Endothelial cell of umbilical vein (primary cell): ENCODE measurements at regions not wholly inside any gene's neighbourhood (a gene's known extent, or its start where the extent isn't known, plus 50 kb on each side); places are given as distances from the start of the nearest gene placed in this dataset.
A peak's percentile ranks its signal among the peaks of the same experiment; 100 is the strongest.

Source experiments
- BruUV-seq: library from RNA; stranded (reverse); fragments of 400-500 nt; replicated peaks from 2 replicates; lab custom pipeline; 2021; lab: Mats Ljungman, UMichigan
- CTCF ChIA-PET: fragments of 300-600, 350-600 bp; sonication (Branson Sonifier 250); formaldehyde crosslinking; loops from one replicate; lab custom pipeline; 2021; ENCODE audit warnings: antibody characterized with exemption, inconsistent platforms; lab: Charles Lee
- POLR2A ChIA-PET: fragments of 300-600, 350-600 bp; sonication (Branson Sonifier 250); formaldehyde crosslinking; loops from one replicate; lab custom pipeline; 2021; ENCODE audit warnings: antibody characterized with exemption, inconsistent platforms; lab: Charles Lee
- DNase-seq: peaks from one replicate; pipeline ENCODE4 v3.0.0-alpha.2; 2011; ENCODE audit warnings: low read depth, low spot score
- FAIRE-seq: peaks from 2 replicates; lab custom pipeline; 2011; peaks lifted over from hg19 to GRCh38; lab: Jason Lieb, UNC
- H2AFZ ChIP-seq: 2 replicates; pipeline ENCODE4 v1.6.0; 2012; ENCODE audit warnings: low read depth, low read length, control low read depth, inconsistent platforms
- H3K27ac ChIP-seq: 2 replicates; pipeline ENCODE4 v1.5.1; 2011; ENCODE audit warnings: low read depth, mild to moderate bottlenecking, control low read depth, low read length, moderate library complexity; ENCODE audit not compliant: insufficient read depth
- H3K27me3 ChIP-seq, 2 experiments: 2 replicates each; pipeline versions ENCODE4 v1.6.0 to v1.6.1; 2011; ENCODE audit warnings: low read length in 2 of 2, mixed read lengths in 1 of 2; ENCODE audit not compliant: control insufficient read depth in 2 of 2, insufficient read depth in 2 of 2
- H3K36me3 ChIP-seq, 2 experiments: 2 replicates in 1 of 2; 3 replicates in 1 of 2; pipeline ENCODE4 v1.5.1; 2011; ENCODE audit warnings: low read length in 2 of 2, mild to moderate bottlenecking in 1 of 2, moderate library complexity in 1 of 2; ENCODE audit not compliant: control insufficient read depth in 2 of 2, insufficient read depth in 2 of 2; ENCODE audit errors: extremely low read depth in 1 of 2
- H3K4me1 ChIP-seq: 3 replicates; pipeline ENCODE4 v1.5.1; 2011; ENCODE audit warnings: mild to moderate bottlenecking, low read length; ENCODE audit not compliant: control insufficient read depth, insufficient read depth; ENCODE audit errors: extremely low read depth
- H3K4me2 ChIP-seq: 2 replicates; pipeline ENCODE4 v1.6.1; 2011; ENCODE audit warnings: low read length, control low read depth, mixed read lengths; ENCODE audit not compliant: insufficient read depth
- H3K4me3 ChIP-seq, 3 experiments: fragments of 200-600 bp in 1 of 3; sonication (generic), shearing (Covaris generic) in 1 of 3; replicated peaks in 1 of 3; 2 replicates each; pipeline ENCODE4 v1.5.1; 2011 to 2016; ENCODE audit warnings: control low read depth in 3 of 3, low read length in 3 of 3, mild to moderate bottlenecking in 2 of 3, inconsistent platforms in 1 of 3, low read depth in 1 of 3, moderate library complexity in 1 of 3; ENCODE audit not compliant: insufficient read depth in 1 of 3
- H3K79me2 ChIP-seq: 2 replicates; pipeline ENCODE4 v1.6.0; 2012; ENCODE audit warnings: low read length, inconsistent platforms; ENCODE audit not compliant: control insufficient read depth, insufficient read depth
- H3K9ac ChIP-seq: replicated peaks from 2 replicates; pipeline ENCODE3; 2011; ENCODE audit warnings: low read length, control low read depth; ENCODE audit not compliant: insufficient read depth; ENCODE audit errors: extremely low read depth
- H3K9me1 ChIP-seq: replicated peaks from 3 replicates; pipeline ENCODE4 v1.6.0; 2011; ENCODE audit warnings: mild to moderate bottlenecking, low read length; ENCODE audit not compliant: control insufficient read depth, insufficient read depth; ENCODE audit errors: extremely low read depth
- H3K9me3 ChIP-seq: replicated peaks from 2 replicates; pipeline ENCODE4 v1.5.1; 2012; ENCODE audit warnings: low read length, inconsistent platforms; ENCODE audit not compliant: control insufficient read depth, insufficient read depth
- H4K20me1 ChIP-seq: replicated peaks from 2 replicates; pipeline ENCODE3; 2011; ENCODE audit warnings: mild to moderate bottlenecking, low read length; ENCODE audit not compliant: control insufficient read depth, insufficient read depth; ENCODE audit errors: extremely low read depth
- EZH2 ChIP-seq: IDR thresholded peaks from 2 replicates; pipeline ENCODE4 v1.6.1; 2012; ENCODE audit warnings: borderline replicate concordance, low read depth, mild to moderate bottlenecking, moderate library complexity, low read length, inconsistent platforms; ENCODE audit not compliant: severe bottlenecking
- FOS ChIP-seq: IDR thresholded peaks from 2 replicates; pipeline ENCODE4 v1.6.1; 2011; ENCODE audit warnings: mild to moderate bottlenecking, low read length, moderate library complexity, borderline replicate concordance; ENCODE audit not compliant: insufficient read depth
- GATA2 ChIP-seq: IDR thresholded peaks from 2 replicates; pipeline ENCODE4 v1.7.0; 2011; ENCODE audit warnings: low read depth, mild to moderate bottlenecking, moderate library complexity, mixed read lengths, low read length; ENCODE audit not compliant: insufficient read length, insufficient read depth
- JUN ChIP-seq: IDR thresholded peaks from 2 replicates; pipeline ENCODE4 v1.6.1; 2011; ENCODE audit warnings: borderline replicate concordance, low read depth; ENCODE audit not compliant: insufficient read length, insufficient read depth
- MAX ChIP-seq: IDR thresholded peaks from 2 replicates; pipeline ENCODE4 v1.6.1; 2011; ENCODE audit not compliant: insufficient read depth, insufficient read length
- MYC ChIP-seq: IDR thresholded peaks from one replicate; pipeline ENCODE4 v1.6.1; 2011; ENCODE audit warnings: mild to moderate bottlenecking, low read depth, low read length
- POLR2A ChIP-seq: IDR thresholded peaks from 2 replicates; pipeline ENCODE4 v1.6.1; 2012; ENCODE audit warnings: low read depth, mild to moderate bottlenecking, control low read depth, low read length
- POLR2AphosphoS5 ChIP-seq: IDR thresholded peaks from 2 replicates; pipeline ENCODE4 v1.6.1; 2012; ENCODE audit warnings: low read depth, mild to moderate bottlenecking, control low read depth, low read length, moderate library complexity; ENCODE audit not compliant: insufficient read depth
- dilution Hi-C: fragments of 300-500 bp; cut with MboI; formaldehyde crosslinking; loops from one replicate; pipeline ENCODE4 v1.15.0; 2019; ENCODE audit warnings: low sequenced_read_pairs; ENCODE audit not compliant: extremely low pct_ligation_motif_present
- intact Hi-C: fragments of 100-400 bp; cut with micrococcal nuclease; formaldehyde crosslinking; loops from one replicate; pipeline ENCODE4 v1.10.0; 2022
- TF ChIP-seq, protein P1 (sequence below), 2 donors: IDR thresholded peaks; 1 replicate in 1 of 2; 2 replicates in 1 of 2; pipeline ENCODE4 v1.5.1; 2011; ENCODE audit warnings: low read length in 2 of 2, mild to moderate bottlenecking in 2 of 2, moderate library complexity in 2 of 2, control low read depth in 1 of 2, inconsistent platforms in 1 of 2, low read depth in 1 of 2; ENCODE audit not compliant: insufficient read depth in 1 of 2; ENCODE audit errors: extremely low read depth in 1 of 2

DNA sequence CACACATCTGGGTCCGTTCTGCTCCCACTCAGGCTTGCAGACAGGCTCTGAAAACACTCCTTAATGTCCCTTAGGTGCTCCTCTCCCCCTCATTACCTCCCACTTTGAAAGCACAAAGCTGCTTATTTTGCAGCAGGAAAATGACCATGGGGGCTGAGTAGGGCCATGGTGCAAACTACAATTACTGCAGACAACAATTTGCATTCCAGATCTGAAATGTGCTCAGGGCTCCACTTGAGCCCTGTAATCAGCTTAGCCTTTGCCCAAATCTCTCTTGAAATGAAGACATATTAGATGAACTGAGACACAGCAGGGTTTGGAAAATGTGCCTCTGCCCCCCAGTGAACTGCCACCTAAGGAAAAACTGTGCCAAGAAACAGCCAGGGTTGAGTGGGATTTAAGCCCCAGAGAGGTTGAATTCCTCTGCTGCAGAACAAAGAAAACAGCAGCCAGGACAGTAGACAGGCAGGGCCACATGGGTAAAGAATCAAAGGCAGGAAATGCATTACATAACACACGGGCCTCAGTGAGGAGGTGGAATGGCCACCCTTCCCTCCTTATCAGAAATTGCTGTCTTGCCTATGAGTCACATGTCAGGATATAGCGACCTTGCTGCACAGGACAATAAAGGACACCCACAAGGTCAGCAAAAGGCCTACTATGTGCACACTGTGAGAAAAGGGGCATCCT lies 126.8 kb upstream of the ARHGEF3 start:
- peak; percentile 76 for DNase-seq
- intact Hi-C loops: no loop called here
- H2AFZ ChIP-seq: no peak overlapping the region

More for the DNA sequence above, 126.8 kb upstream of the ARHGEF3 start:
- Histone ChIP-seq H3K9me1 (no peaks in the 10 kb centered on the region), H3K79me2 (no peaks in the 10 kb centered on the region), H3K4me3 (no peak overlapping the region), H3K9me3 (no peaks in the 10 kb centered on the region), H4K20me1 (no peaks in the 10 kb centered on the region), H3K9ac (peak overlapping the region; percentile 35), H3K27me3 (no peaks in the 10 kb centered on the region), H3K4me1 (peaks cover 81% of the 10 kb centered on the region), H3K36me3 (no peaks in the 10 kb centered on the region), H3K27ac (peak overlapping the region; percentile 57), H3K4me2 (peak overlapping the region; percentile 17)
- BruUV-seq: no TSS peak
- POLR2A ChIA-PET: no interaction called here
- peak; percentile 91 for FAIRE-seq
- CTCF ChIA-PET: interaction anchor here (0.7 to 1.9 kb wide), 6 partner anchors 46 to 253 kb away, joined by 3 to 7 read pairs (median 3); no protein-coding TSS in a partner anchor
- TF ChIP-seq FOS (peak; percentile 77), POLR2AphosphoS5 (peak; percentile 58), GATA2 (peak; percentile 90), JUN (peak; percentile 85), POLR2A (no peak), EZH2 (no peak), MYC (peak; percentile 65), MAX (peak; percentile 47)
- TF ChIP-seq, protein P1, sequence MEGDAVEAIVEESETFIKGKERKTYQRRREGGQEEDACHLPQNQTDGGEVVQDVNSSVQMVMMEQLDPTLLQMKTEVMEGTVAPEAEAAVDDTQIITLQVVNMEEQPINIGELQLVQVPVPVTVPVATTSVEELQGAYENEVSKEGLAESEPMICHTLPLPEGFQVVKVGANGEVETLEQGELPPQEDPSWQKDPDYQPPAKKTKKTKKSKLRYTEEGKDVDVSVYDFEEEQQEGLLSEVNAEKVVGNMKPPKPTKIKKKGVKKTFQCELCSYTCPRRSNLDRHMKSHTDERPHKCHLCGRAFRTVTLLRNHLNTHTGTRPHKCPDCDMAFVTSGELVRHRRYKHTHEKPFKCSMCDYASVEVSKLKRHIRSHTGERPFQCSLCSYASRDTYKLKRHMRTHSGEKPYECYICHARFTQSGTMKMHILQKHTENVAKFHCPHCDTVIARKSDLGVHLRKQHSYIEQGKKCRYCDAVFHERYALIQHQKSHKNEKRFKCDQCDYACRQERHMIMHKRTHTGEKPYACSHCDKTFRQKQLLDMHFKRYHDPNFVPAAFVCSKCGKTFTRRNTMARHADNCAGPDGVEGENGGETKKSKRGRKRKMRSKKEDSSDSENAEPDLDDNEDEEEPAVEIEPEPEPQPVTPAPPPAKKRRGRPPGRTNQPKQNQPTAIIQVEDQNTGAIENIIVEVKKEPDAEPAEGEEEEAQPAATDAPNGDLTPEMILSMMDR (IDR thresholded peaks at IDR 0.05; ENCODE audit: extremely low read depth in 1 of 2, insufficient read depth in 1 of 2, low read depth in 1 of 2, low read length in 2 of 2): no peak
- dilution Hi-C loops: no loop called here
